ENCODE measurements at regions not wholly inside any gene's neighbourhood (a gene's known extent, or its start where the extent isn't known, plus 50 kb on each side); places are given as distances from the start of the nearest gene placed in this dataset.

DNA sequence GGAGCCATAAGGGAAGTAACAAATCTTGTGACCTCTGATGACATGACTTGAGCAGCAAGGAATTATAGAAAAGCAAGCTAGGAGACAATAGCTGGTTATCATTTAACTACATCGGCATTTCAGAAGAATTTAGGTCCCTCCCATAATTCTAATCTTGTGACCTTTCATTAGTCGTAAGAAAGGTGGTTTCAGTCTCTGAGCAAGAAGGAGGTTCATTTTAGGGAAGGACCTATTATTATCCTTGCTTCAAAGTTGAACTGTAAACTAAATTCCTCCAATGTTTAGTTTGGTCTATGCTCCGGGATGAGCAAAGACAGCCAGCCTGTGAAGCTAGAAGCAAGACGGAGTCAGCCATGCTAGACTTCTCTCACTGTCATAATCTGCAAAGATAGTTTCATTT, 159.6 kb downstream of the SLC16A9 start:
- no peaks in the 10 kb centered on the region for H3K4me1 ChIP-seq (ENCODE audit: control insufficient read depth, low read depth, low read length)
- no peaks in the 10 kb centered on the region for H3K9me3 ChIP-seq (ENCODE audit: control insufficient read depth, low read depth, low read length)
- H3K27ac ChIP-seq (ENCODE audit: low read length): no peak overlapping the region
- no peak overlapping the region for H3K4me3 ChIP-seq (ENCODE audit: low read length)
- no peaks in the 10 kb centered on the region for H3K36me3 ChIP-seq (ENCODE audit: control insufficient read depth, low read depth, low read length)
- H3K27me3 ChIP-seq (ENCODE audit: control insufficient read depth, insufficient read depth, low read length): no peaks in the 10 kb centered on the region
- no peak overlapping the region for H3K9ac ChIP-seq (ENCODE audit: low read length)

DNA sequence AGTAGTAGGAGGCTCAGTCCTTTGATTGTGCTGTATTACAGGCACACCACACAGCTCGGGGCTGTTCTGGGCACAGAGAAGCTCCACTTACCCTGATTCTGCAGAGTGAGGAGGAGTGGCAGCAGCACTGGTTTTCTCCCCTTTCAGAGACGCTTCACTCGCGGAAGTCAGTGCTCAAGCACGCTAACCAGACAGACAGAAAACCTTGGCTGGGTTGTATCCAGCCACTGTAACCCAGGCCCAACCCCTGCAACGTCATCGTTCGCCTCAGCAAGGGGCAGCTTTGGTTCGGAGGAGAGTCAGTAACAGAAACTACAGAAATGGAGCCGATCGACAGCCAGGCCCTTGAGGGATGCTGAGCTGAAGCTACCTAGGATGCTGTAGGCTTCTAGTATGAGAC, 171.0 kb downstream of the SLC16A9 start:
- H3K9ac ChIP-seq (ENCODE audit: low read length): no peak overlapping the region
- no peaks in the 10 kb centered on the region for H3K27me3 ChIP-seq (ENCODE audit: control insufficient read depth, insufficient read depth, low read length)
- H3K4me3 ChIP-seq (ENCODE audit: low read length): no peak overlapping the region
- no peaks in the 10 kb centered on the region for H3K36me3 ChIP-seq (ENCODE audit: control insufficient read depth, low read depth, low read length)
- H3K4me1 ChIP-seq (ENCODE audit: control insufficient read depth, low read depth, low read length): no peaks in the 10 kb centered on the region
- no peak overlapping the region for H3K27ac ChIP-seq (ENCODE audit: low read length)
- no peaks in the 10 kb centered on the region for H3K9me3 ChIP-seq (ENCODE audit: control insufficient read depth, low read depth, low read length)

- no peaks in the 10 kb centered on the region for H3K9me3 ChIP-seq (ENCODE audit: control insufficient read depth, low read depth, low read length)
Observed at GRCh38 chr10:59537501-59537900, 172.1 kb downstream of the SLC16A9 start.

DNA sequence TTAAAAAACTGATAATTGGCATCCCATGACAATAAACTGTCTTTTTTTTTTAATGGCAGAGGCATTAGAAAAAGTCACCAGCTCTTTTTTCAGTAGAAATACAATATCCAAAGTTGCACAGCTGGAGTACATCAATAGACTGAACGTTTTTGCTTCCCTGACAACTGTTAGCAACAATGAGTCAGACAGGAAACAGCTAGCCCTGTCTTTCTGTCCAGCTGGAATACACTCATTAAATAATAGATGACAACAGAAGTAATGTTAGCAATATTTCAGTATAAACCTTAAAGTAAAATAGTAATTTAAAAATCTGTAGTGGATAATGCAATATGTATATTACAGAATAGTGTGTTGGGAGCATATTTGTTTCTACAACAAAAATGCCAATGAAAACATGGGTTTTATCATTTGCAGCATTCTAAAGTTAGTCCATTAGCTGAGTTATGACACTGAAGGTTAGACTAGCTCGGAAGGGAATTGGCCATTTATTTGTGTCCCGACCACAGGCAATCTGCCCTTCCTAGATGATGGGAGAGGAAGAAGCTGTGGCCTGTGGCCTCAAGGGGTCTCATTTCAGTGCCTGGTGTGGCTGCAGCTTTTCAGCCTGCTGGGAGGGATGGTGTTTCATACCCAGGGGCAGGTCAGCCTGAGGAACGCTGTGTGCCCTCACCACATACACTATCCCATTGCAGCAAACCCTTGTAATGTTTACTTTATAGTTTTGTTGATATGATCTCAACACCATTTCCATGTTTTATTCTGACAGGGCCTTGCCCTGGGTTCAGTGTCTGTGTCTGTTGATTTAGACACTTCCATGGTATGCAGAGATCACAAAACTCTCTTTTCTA, 173.3 kb downstream of the SLC16A9 start:
- Histone ChIP-seq H3K4me1 (ENCODE audit: control insufficient read depth, low read depth, low read length) (no peaks in the 10 kb centered on the region), H3K36me3 (ENCODE audit: control insufficient read depth, low read depth, low read length) (no peaks in the 10 kb centered on the region), H3K27me3 (ENCODE audit: control insufficient read depth, insufficient read depth, low read length) (no peaks in the 10 kb centered on the region), H3K27ac (ENCODE audit: low read length) (no peak overlapping the region), H3K9ac (ENCODE audit: low read length) (no peak overlapping the region), H3K9me3 (ENCODE audit: control insufficient read depth, low read depth, low read length) (no peaks in the 10 kb centered on the region), H3K4me3 (ENCODE audit: low read length) (no peak overlapping the region)

More at GRCh38 chr10:59537501-59537900, 172.1 kb downstream of the SLC16A9 start:
- Histone ChIP-seq H3K36me3 (ENCODE audit: control insufficient read depth, low read depth, low read length) (no peaks in the 10 kb centered on the region), H3K4me1 (ENCODE audit: control insufficient read depth, low read depth, low read length) (no peaks in the 10 kb centered on the region), H3K9ac (ENCODE audit: low read length) (no peak overlapping the region), H3K27me3 (ENCODE audit: control insufficient read depth, insufficient read depth, low read length) (no peaks in the 10 kb centered on the region), H3K4me3 (ENCODE audit: low read length) (no peak overlapping the region), H3K27ac (ENCODE audit: low read length) (no peak overlapping the region)

DNA sequence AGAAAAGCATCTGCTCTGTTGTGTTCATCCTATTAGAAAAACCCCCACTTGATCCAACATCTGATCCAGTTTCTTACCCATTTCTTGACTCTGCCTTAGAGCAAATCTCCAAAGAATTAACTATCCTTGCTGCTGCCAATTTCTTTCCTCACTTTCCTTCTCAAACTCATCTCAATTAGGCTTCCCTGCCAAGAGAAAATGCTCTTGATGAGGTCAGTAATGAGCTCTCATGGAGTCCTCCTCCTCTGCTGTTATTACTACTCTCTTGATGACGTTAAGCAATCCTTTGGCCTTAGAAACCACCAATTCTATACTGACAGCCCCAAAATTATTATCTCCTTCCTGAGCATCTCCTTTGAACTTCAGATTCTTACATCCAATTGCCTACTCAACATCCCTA, 162.0 kb upstream of the FAM13C start:
- Histone ChIP-seq H3K9ac (ENCODE audit: low read length) (no peak overlapping the region), H3K9me3 (ENCODE audit: control insufficient read depth, low read depth, low read length) (no peaks in the 10 kb centered on the region), H3K4me3 (ENCODE audit: low read length) (no peak overlapping the region), H3K36me3 (ENCODE audit: control insufficient read depth, low read depth, low read length) (no peaks in the 10 kb centered on the region), H3K27me3 (ENCODE audit: control insufficient read depth, insufficient read depth, low read length) (no peaks in the 10 kb centered on the region), H3K27ac (ENCODE audit: low read length) (no peak overlapping the region), H3K4me1 (ENCODE audit: control insufficient read depth, low read depth, low read length) (no peaks in the 10 kb centered on the region)

DNA sequence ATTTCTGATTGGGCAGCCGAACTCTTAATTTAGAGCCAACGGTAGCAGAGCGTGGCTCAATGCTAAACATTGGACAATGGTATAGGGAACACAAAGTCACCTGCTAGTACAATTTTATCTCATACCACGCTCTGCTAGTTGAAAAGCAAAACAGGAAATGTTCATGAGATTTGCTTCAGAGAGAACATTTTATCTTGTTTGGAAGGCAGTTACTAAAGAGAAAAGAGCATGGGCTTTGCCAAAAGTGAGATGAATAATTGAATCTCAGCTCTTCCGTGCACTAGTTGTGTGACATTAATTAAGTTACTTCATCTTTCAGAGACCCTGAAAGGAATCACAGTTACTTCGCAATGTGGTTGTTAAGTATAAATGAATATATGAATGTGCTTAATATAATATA, 161.5 kb upstream of the FAM13C start:
- no peak overlapping the region for H3K4me3 ChIP-seq (ENCODE audit: low read length)
- H3K4me1 ChIP-seq (ENCODE audit: control insufficient read depth, low read depth, low read length): no peaks in the 10 kb centered on the region
- H3K9ac ChIP-seq (ENCODE audit: low read length): no peak overlapping the region
- no peaks in the 10 kb centered on the region for H3K9me3 ChIP-seq (ENCODE audit: control insufficient read depth, low read depth, low read length)
- H3K36me3 ChIP-seq (ENCODE audit: control insufficient read depth, low read depth, low read length): no peaks in the 10 kb centered on the region
- H3K27ac ChIP-seq (ENCODE audit: low read length): no peak overlapping the region
- no peaks in the 10 kb centered on the region for H3K27me3 ChIP-seq (ENCODE audit: control insufficient read depth, insufficient read depth, low read length)

GRCh38 chr10:59517996-59518395, 155.6 kb upstream of the FAM13C start:
- no peaks in the 10 kb centered on the region for H3K36me3 ChIP-seq (ENCODE audit: control insufficient read depth, low read depth, low read length)
- no peaks in the 10 kb centered on the region for H3K27me3 ChIP-seq (ENCODE audit: control insufficient read depth, insufficient read depth, low read length)
- H3K9me3 ChIP-seq (ENCODE audit: control insufficient read depth, low read depth, low read length): no peaks in the 10 kb centered on the region
- H3K9ac ChIP-seq (ENCODE audit: low read length): no peak overlapping the region
- no peak overlapping the region for H3K27ac ChIP-seq (ENCODE audit: low read length)
- peaks cover 4% of the 10 kb centered on the region for H3K4me1 ChIP-seq (ENCODE audit: control insufficient read depth, low read depth, low read length)
- H3K4me3 ChIP-seq (ENCODE audit: low read length): no peak overlapping the region

DNA sequence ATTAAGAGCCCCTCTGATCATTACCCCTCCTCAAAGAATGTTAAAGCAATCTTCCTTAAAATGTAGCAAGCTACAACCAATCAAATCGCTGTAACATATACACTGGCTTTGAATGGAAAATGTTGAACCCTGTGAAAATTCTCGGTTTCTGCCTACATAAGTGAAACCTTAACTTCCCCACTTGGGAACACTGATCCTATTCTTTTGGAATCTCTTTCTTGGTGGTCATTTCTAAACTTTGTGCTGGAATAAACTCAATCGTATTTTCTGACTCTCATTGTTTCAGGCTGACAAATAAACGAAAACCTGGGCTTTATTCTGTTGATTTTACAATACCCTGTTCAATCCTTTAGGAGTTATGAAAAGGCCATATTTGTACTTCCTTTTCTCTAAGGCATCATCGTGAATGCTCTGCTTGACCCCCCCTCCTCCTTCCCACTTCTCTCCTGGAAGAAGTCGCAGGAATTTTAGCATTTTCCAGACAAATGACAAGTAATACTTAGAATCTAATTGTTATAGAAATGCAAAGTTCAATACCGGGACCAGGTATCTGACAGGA, 155.1 kb upstream of the FAM13C start:
- H3K4me1 ChIP-seq (ENCODE audit: control insufficient read depth, low read depth, low read length): peaks cover 4% of the 10 kb centered on the region
- no peak overlapping the region for H3K4me3 ChIP-seq (ENCODE audit: low read length)
- no peaks in the 10 kb centered on the region for H3K9me3 ChIP-seq (ENCODE audit: control insufficient read depth, low read depth, low read length)
- no peaks in the 10 kb centered on the region for H3K36me3 ChIP-seq (ENCODE audit: control insufficient read depth, low read depth, low read length)
- H3K27me3 ChIP-seq (ENCODE audit: control insufficient read depth, insufficient read depth, low read length): no peaks in the 10 kb centered on the region
- no peak overlapping the region for H3K9ac ChIP-seq (ENCODE audit: low read length)
- no peak overlapping the region for H3K27ac ChIP-seq (ENCODE audit: low read length)

DNA sequence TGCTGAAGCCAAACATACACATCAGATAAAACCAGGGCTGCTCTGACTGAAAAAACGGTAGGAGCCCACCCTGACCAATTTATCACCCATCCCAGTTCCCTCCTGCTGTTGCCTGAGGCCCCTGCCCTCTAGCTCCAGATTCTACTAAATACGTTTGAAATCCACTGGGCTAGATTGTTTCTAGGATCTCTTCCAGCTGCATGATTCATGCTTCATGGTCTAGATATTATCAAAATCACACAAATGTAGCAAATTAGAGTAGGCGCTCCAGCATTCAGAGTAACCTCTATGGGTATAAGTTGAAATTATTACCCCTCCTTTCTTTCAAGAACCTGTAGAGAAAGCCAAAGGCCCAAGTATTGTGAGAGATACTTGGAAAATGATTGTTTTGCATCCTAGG, 151.2 kb upstream of the FAM13C start:
- Histone ChIP-seq H3K9ac (ENCODE audit: low read length) (no peak overlapping the region), H3K9me3 (ENCODE audit: control insufficient read depth, low read depth, low read length) (no peaks in the 10 kb centered on the region), H3K4me3 (ENCODE audit: low read length) (no peak overlapping the region), H3K27me3 (ENCODE audit: control insufficient read depth, insufficient read depth, low read length) (no peaks in the 10 kb centered on the region), H3K36me3 (ENCODE audit: control insufficient read depth, low read depth, low read length) (no peaks in the 10 kb centered on the region), H3K4me1 (ENCODE audit: control insufficient read depth, low read depth, low read length) (peaks cover 4% of the 10 kb centered on the region), H3K27ac (ENCODE audit: low read length) (no peak overlapping the region)

- H3K36me3 ChIP-seq (ENCODE audit: control insufficient read depth, low read depth, low read length): no peaks in the 10 kb centered on the region
- no peak overlapping the region for H3K9ac ChIP-seq (ENCODE audit: low read length)
- no peak overlapping the region for H3K27ac ChIP-seq (ENCODE audit: low read length)
- H3K4me1 ChIP-seq (ENCODE audit: control insufficient read depth, low read depth, low read length): peaks cover 4% of the 10 kb centered on the region
- no peak overlapping the region for H3K4me3 ChIP-seq (ENCODE audit: low read length)
- H3K27me3 ChIP-seq (ENCODE audit: control insufficient read depth, insufficient read depth, low read length): no peaks in the 10 kb centered on the region
- H3K9me3 ChIP-seq (ENCODE audit: control insufficient read depth, low read depth, low read length): no peaks in the 10 kb centered on the region
Observed at GRCh38 chr10:59512951-59513350, 150.6 kb upstream of the FAM13C start.

- Histone ChIP-seq H3K4me1 (ENCODE audit: control insufficient read depth, low read depth, low read length) (no peaks in the 10 kb centered on the region), H3K9me3 (ENCODE audit: control insufficient read depth, low read depth, low read length) (no peaks in the 10 kb centered on the region), H3K4me3 (ENCODE audit: low read length) (no peak overlapping the region), H3K36me3 (ENCODE audit: control insufficient read depth, low read depth, low read length) (no peaks in the 10 kb centered on the region), H3K27me3 (ENCODE audit: control insufficient read depth, insufficient read depth, low read length) (no peaks in the 10 kb centered on the region), H3K9ac (ENCODE audit: low read length) (no peak overlapping the region), H3K27ac (ENCODE audit: low read length) (no peak overlapping the region)
Observed at GRCh38 chr10:59508956-59509355, 146.6 kb upstream of the FAM13C start.

GRCh38 chr10:59508296-59508695, 145.9 kb upstream of the FAM13C start:
- no peak overlapping the region for H3K9ac ChIP-seq (ENCODE audit: low read length)
- no peaks in the 10 kb centered on the region for H3K36me3 ChIP-seq (ENCODE audit: control insufficient read depth, low read depth, low read length)
- H3K27me3 ChIP-seq (ENCODE audit: control insufficient read depth, insufficient read depth, low read length): no peaks in the 10 kb centered on the region
- no peak overlapping the region for H3K4me3 ChIP-seq (ENCODE audit: low read length)
- H3K27ac ChIP-seq (ENCODE audit: low read length): no peak overlapping the region
- no peaks in the 10 kb centered on the region for H3K9me3 ChIP-seq (ENCODE audit: control insufficient read depth, low read depth, low read length)
- no peaks in the 10 kb centered on the region for H3K4me1 ChIP-seq (ENCODE audit: control insufficient read depth, low read depth, low read length)

Measured in iPS-18a (cell line).